ENCODE measurements at regions not wholly inside any gene's neighbourhood (a gene's known extent, or its start where the extent isn't known, plus 50 kb on each side); places are given as distances from the start of the nearest gene placed in this dataset.

- no peak for TF ChIP-seq CTCF (IDR thresholded peaks at IDR 0.05 in 2 of 3, conservative IDR thresholded peaks at IDR 0.05 in 1 of 3; ENCODE audit: borderline replicate concordance in 1 of 3, insufficient read depth in 1 of 3, low read depth in 2 of 3, low read length in 2 of 3)
- TF ChIP-seq POLR2A (IDR thresholded peaks at IDR 0.05; ENCODE audit: borderline replicate concordance, extremely low read depth, insufficient read depth, insufficient read length): no peak
Measured at GRCh38 chr7:32221736-32222135, 151.5 kb upstream of the PDE1C start.

Data from HCT116 (cell line).